HUDEP-2 (cell line): ENCODE measurements at regions not wholly inside any gene's neighbourhood (a gene's known extent, or its start where the extent isn't known, plus 50 kb on each side); places are given as distances from the start of the nearest gene placed in this dataset.
A peak's percentile ranks its signal among the peaks of the same experiment; 100 is the strongest.

ENCODE experiments used
- DNase-seq, 76 experiments: peaks; one replicate each; lab custom pipeline; 2025; ENCODE audit not compliant: unreplicated experiment in 76 of 76; lab: John Stamatoyannopoulos, UW

GRCh38 chr16:31700530-31701388, 172.8 kb upstream of the ZNF267 start:
- peak in 14 of 76 experiments; percentile 22 to 82 (median 54) for DNase-seq

- DNase-seq: no peak
These were observed 171.9 kb upstream of the ZNF267 start for GRCh38 chr16:31701734-31702133.

- DNase-seq: no peak
These were observed 170.8 kb upstream of the ZNF267 start for GRCh38 chr16:31702796-31703195.

GRCh38 chr16:31703526-31704128, 170.0 kb upstream of the ZNF267 start:
- no peak for DNase-seq

DNA sequence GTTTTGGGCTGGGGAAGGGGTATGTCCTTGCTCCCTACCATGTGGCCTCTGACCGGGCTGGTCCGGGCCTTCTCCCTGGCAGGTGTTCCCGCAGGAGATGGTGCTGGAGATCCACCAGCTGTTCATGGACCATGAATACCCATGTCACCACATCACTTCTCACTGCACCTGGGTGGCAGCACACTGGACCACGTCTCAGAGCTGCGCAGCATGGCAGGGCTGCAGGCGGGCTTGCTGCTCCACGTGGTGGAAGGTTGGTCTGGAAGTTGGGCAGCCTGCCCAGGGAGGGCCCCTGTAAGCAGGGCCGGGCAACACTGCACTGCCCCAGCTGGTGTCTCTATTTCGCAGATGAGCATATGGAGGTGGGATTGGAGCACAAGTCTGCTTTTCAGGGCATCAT, 169.5 kb upstream of the ZNF267 start:
- no peak for DNase-seq

- DNase-seq: no peak
These were observed 168.2 kb upstream of the ZNF267 start for GRCh38 chr16:31705371-31705770.

- no peak for DNase-seq
These were observed 167.3 kb upstream of the ZNF267 start for GRCh38 chr16:31706318-31706717.

DNA sequence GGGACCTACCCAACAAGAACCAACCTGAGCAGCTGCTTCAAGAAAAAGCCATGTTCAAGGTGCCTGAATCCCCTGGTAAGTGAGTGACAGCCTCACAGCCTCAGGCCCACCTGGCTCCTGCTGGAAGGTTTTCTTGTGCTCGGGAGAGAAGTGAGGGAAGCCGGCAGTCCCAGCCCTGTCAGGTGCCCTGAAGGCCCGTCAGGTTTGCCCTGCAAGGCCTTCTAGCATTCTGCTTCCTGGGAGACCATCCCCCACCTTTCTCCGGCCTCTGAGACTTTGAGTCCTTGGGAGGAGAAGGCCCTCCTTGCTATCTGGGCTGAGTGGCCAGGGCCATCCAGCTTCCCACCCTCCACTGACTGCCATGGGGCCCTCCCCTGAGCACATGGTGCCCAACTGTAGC, 166.7 kb upstream of the ZNF267 start:
- DNase-seq: no peak

DNA sequence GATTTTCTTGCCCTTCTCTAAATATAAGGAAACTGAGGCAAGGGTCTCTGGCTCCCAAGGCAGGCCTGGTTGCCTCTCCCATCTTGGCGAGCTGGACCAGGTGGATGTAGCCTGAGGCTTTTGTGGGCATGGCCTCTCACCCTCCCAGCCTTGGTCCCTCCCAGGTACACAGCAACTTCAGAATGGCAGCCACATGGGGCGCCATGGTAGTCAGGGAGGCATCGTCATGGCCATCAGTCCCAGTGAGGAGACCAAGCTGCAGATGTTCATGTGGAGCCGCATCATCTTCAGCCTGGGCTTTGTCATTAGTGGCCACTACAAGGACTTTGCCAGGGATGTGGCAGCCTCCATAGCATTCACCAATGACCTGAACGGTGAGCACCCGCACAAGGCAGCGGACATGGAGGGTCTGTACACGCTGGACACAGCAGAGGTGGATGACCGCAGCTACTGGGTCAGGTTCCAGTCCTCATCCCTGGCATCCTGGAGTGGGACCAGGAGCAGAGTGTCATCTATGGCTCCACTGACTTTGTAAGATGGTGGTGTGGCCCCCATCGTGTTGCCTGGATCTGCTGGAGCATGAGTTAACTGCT, 165.8 kb upstream of the ZNF267 start:
- no peak for DNase-seq

- no peak for DNase-seq
These were observed 165.3 kb upstream of the ZNF267 start for GRCh38 chr16:31708348-31708747.

DNA sequence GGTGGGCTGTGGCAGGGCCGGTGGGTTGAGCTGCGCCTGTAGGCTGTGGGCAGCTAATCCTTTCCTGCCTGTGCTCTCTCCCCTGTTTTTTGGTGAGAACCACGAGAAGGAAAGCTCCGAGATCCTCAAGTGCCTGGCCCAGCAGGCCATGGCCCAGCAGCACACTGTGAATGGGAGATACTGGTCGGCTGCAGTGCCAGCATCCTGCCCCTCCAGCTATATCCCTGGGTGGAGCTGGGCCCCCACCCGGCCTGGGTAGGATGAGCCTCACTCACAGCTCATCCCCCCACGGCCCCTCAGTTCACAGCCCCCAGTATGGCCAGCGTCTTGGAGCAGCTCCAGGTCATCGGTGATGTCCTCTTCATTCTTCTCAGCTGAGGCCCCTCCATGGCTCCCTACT, 164.4 kb upstream of the ZNF267 start:
- DNase-seq: no peak

DNA sequence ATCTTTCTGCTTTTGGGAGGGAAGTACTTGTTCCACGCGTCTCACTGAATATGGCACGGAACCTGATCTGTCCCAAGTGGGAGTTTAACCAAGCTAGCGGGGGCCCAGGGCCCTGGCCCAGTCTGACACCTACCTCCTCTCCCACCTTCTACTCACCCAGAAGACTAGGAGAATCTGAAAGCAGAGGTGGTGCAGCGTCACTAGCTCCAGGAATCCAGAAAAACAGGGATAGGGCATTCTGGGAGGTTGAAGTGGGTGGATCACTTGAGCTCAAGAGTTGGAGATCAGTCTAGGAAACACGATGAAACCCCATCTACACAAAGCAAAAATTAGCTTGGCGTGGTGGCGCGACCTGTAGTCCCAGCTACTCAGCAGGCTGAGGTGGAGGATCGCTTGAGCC, 163.5 kb upstream of the ZNF267 start:
- DNase-seq: no peak

DNA sequence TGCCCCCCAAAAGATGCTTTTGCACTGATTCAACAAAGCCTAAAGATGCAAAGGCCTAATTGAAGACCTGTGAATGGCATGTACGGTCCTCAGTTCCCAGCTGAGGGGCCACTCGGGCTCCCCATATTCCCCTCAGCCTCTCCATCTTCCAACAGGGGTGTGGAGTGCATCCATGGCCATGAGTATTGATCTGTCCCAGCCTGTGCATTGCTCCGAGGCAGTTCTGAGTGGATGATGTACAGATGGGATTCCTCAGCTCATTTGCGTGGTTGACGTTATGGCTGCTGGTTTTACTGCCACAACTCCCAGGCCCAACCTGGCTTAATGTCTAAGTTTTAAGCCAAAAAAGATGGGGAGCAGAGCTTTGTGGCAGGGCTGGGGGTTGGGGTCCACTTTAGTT, 162.7 kb upstream of the ZNF267 start:
- no peak for DNase-seq

DNA sequence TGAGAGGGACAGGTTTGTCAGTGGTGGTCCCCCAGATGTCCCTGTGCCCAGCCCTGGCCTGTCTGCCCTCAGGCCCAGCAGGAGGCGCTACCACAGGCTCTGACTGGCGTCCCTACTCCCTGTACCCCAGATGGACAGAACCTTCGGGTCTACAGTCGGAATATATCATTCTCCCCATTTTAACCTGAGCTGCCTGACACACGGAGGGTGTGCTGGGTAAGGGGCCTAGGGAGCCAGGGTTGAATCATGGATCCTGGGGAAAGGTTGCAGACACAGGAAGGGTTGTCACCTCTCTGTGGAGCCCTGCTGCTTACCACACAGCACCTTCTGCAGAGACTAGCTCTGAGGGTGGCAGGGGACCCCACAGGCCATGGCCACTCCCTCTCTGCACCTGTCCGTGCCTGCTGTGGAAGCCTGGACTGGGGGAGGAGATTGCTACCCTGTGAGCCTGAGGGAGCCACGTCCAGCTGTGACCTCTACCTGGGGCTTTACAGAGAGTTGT, 162.2 kb upstream of the ZNF267 start:
- no peak for DNase-seq

GRCh38 chr16:31712064-31712540, 161.5 kb upstream of the ZNF267 start:
- no peak for DNase-seq

DNA sequence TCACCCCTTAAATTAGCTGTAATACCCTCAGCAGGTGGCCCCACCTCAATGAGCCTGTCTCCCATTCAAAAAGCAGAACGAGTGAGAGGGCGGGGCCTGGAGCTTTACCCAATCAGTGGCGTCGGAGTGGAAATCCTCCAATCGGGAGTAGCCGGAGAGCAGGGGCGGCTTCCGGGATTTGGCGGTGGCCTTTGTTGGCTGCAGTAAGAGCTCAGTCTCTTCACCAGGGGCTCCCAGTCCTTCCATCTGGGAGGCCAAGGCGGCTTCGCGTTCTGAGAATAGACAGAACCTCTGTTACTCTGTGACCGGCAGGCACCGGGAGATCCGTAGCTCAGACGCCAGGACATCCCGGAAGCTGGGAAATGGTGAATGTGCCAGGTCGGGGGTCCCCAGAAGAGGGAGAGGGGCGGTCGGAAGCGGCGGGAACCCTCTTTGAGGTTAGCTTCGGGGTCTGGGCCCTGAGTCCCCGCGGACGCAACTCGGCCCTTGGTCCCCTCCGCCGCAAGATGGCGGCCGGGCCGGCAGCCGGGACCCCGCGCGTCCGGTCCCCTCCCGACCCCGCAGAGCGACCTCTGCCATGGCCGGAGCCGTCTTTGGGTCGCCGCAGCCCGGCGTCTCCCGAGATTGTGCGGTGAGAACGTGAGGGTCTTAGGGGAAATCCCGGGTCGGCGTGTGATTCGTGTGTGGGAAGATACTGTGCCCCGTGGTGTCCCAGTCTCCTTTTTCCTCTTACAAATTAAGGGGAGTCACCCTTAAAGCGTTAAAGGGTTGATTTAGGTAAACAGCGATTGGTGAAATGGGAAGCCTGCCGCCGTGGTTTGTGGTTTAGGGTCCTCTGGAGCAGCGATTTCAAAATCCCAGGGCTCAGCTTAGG, 160.3 kb upstream of the ZNF267 start:
- peak in 74 of 76 experiments; percentile 18 to 93 (median 85) for DNase-seq

- peak in 4 of 76 experiments; percentile 3 to 32 (median 11) for DNase-seq
These were observed 159.4 kb upstream of the ZNF267 start for GRCh38 chr16:31713945-31714902.

GRCh38 chr16:31714903-31715504, 158.6 kb upstream of the ZNF267 start:
- no peak for DNase-seq

GRCh38 chr16:31715915-31716314, 157.7 kb upstream of the ZNF267 start:
- DNase-seq: no peak
